ENCODE measurements at regions not wholly inside any gene's neighbourhood (a gene's known extent, or its start where the extent isn't known, plus 50 kb on each side); places are given as distances from the start of the nearest gene placed in this dataset.

- Mint-ChIP-seq H3K9me3 (peaks cover 28% of the 10 kb centered on the region), H3K36me3 (no peaks in the 10 kb centered on the region), H3K27ac (no peak overlapping the region), H3K27me3 (ENCODE audit: low read depth) (no peaks in the 10 kb centered on the region), H3K4me3 (no peak overlapping the region), H3K4me1 (peaks cover 7% of the 10 kb centered on the region)
- TF ChIP-seq CTCF (IDR thresholded peaks at IDR 0.05; ENCODE audit: unreplicated experiment): no peak
- no peak for DNase-seq (ENCODE audit: low spot score in 2 of 2, unreplicated experiment in 2 of 2)
These were observed 69.0 kb upstream of the TENT5A start for GRCh38 chr6:81821449-81821848.

GRCh38 chr6:81820980-81821379 is 68.5 kb upstream of the TENT5A start:
- H3K4me1 Mint-ChIP-seq: peaks cover 11% of the 10 kb centered on the region
- H3K9me3 Mint-ChIP-seq: peaks cover 24% of the 10 kb centered on the region
- no peak overlapping the region for H3K4me3 Mint-ChIP-seq
- DNase-seq (ENCODE audit: low spot score in 2 of 2, unreplicated experiment in 2 of 2): no peak
- TF ChIP-seq CTCF (IDR thresholded peaks at IDR 0.05; ENCODE audit: unreplicated experiment): no peak
- H3K36me3 Mint-ChIP-seq: no peaks in the 10 kb centered on the region
- no peak overlapping the region for H3K27ac Mint-ChIP-seq
- no peaks in the 10 kb centered on the region for H3K27me3 Mint-ChIP-seq (ENCODE audit: low read depth)

- peaks cover 16% of the 10 kb centered on the region for H3K4me1 Mint-ChIP-seq
- H3K27me3 Mint-ChIP-seq (ENCODE audit: low read depth): no peaks in the 10 kb centered on the region
- H3K36me3 Mint-ChIP-seq: no peaks in the 10 kb centered on the region
- H3K27ac Mint-ChIP-seq: no peak overlapping the region
- no peak for DNase-seq (ENCODE audit: low spot score in 2 of 2, unreplicated experiment in 2 of 2)
- peaks cover 18% of the 10 kb centered on the region for H3K9me3 Mint-ChIP-seq
- no peak for TF ChIP-seq CTCF (IDR thresholded peaks at IDR 0.05; ENCODE audit: unreplicated experiment)
- no peak overlapping the region for H3K4me3 Mint-ChIP-seq
These were observed 67.9 kb upstream of the TENT5A start for GRCh38 chr6:81820422-81820821.

GRCh38 chr6:81819767-81820166 is 67.3 kb upstream of the TENT5A start:
- H3K9me3 Mint-ChIP-seq: peaks cover 13% of the 10 kb centered on the region
- H3K4me3 Mint-ChIP-seq: no peak overlapping the region
- peaks cover 16% of the 10 kb centered on the region for H3K4me1 Mint-ChIP-seq
- no peaks in the 10 kb centered on the region for H3K36me3 Mint-ChIP-seq
- TF ChIP-seq CTCF (IDR thresholded peaks at IDR 0.05; ENCODE audit: unreplicated experiment): no peak
- no peak overlapping the region for H3K27ac Mint-ChIP-seq
- H3K27me3 Mint-ChIP-seq (ENCODE audit: low read depth): no peaks in the 10 kb centered on the region
- no peak for DNase-seq (ENCODE audit: low spot score in 2 of 2, unreplicated experiment in 2 of 2)

GRCh38 chr6:81818901-81819361 is 66.5 kb upstream of the TENT5A start:
- no peaks in the 10 kb centered on the region for H3K27me3 Mint-ChIP-seq (ENCODE audit: low read depth)
- no peak overlapping the region for H3K27ac Mint-ChIP-seq
- no peak for DNase-seq (ENCODE audit: low spot score in 2 of 2, unreplicated experiment in 2 of 2)
- H3K4me1 Mint-ChIP-seq: peaks cover 16% of the 10 kb centered on the region
- H3K9me3 Mint-ChIP-seq: peaks cover 5% of the 10 kb centered on the region
- H3K4me3 Mint-ChIP-seq: no peak overlapping the region
- no peaks in the 10 kb centered on the region for H3K36me3 Mint-ChIP-seq
- TF ChIP-seq CTCF (IDR thresholded peaks at IDR 0.05; ENCODE audit: unreplicated experiment): no peak

- DNase-seq (ENCODE audit: low spot score in 2 of 2, unreplicated experiment in 2 of 2): no peak
- Mint-ChIP-seq H3K4me1 (peaks cover 16% of the 10 kb centered on the region), H3K27ac (no peak overlapping the region), H3K9me3 (no peaks in the 10 kb centered on the region), H3K36me3 (no peaks in the 10 kb centered on the region), H3K4me3 (no peak overlapping the region), H3K27me3 (ENCODE audit: low read depth) (no peaks in the 10 kb centered on the region)
- TF ChIP-seq CTCF (IDR thresholded peaks at IDR 0.05; ENCODE audit: unreplicated experiment): no peak
These were observed 63.9 kb upstream of the TENT5A start for GRCh38 chr6:81816380-81816779.

All from mesothelial cell of epicardium (in vitro differentiated cells).